ENCODE measurements at regions not wholly inside any gene's neighbourhood (a gene's known extent, or its start where the extent isn't known, plus 50 kb on each side); places are given as distances from the start of the nearest gene placed in this dataset.

DNA sequence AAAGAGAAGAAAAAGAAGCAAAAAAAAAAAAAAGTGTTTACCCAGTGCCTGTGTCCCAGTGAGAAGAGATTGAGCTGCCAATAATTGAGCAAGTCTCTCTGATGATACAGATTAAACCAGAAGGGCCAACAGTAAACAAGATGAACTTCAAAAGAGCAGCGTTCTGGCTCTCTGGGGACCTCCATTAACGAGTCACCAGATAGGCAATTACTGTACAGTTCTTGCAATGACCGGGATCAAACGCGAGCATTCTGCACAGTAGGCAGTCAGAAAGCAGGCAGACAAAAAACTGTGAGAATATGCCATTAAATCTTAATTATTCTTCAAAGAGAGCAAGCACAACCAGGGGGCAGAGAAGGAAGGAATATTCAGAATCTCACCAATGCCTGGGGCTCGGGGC is 626.1 kb downstream of the TMEM114 start:
- Histone ChIP-seq H3K27ac (ENCODE audit: low read length in 2 of 2) (no peak overlapping the region), H4K20me1 (ENCODE audit: control insufficient read depth, insufficient read depth, low read length, poor library complexity, severe bottlenecking) (no peaks in the 10 kb centered on the region), H3K9ac (ENCODE audit: low read length) (no peak overlapping the region), H3K4me1 (ENCODE audit: control insufficient read depth in 2 of 2, insufficient read depth in 2 of 2, low read length in 2 of 2) (no peaks in the 10 kb centered on the region), H3K9me3 (ENCODE audit: control extremely low read depth in 1 of 3, control insufficient read depth in 2 of 3, insufficient read depth in 1 of 3, low read length in 2 of 3) (peaks cover 0 to 3% (median 0%) of the 10 kb centered on the region in 3 donors), H2AFZ (ENCODE audit: insufficient read depth, low read depth, low read length, poor library complexity, severe bottlenecking) (no peak overlapping the region), H3K79me2 (ENCODE audit: control insufficient read depth, insufficient read depth, low read length) (no peaks in the 10 kb centered on the region), H3K4me2 (replicated peaks; ENCODE audit: low read depth, low read length, poor library complexity, severe bottlenecking) (no peak overlapping the region), H3K36me3 (replicated peaks in 1 of 2; ENCODE audit: control extremely low read depth in 1 of 2, control insufficient read depth in 1 of 2, extremely low read depth in 1 of 2, insufficient read depth in 2 of 2, low read length in 1 of 2) (no peaks in the 10 kb centered on the region), H3K27me3 (replicated peaks in 1 of 4; ENCODE audit: control extremely low read depth in 1 of 4, control insufficient read depth in 3 of 4, insufficient read depth in 4 of 4, low read length in 3 of 4) (no peaks in the 10 kb centered on the region), H3K4me3 (ENCODE audit: control extremely low read depth in 1 of 5, extremely low read depth in 1 of 5, insufficient read depth in 1 of 5, low read depth in 2 of 5, low read length in 4 of 5) (no peak overlapping the region)
- intact Hi-C loops (cut with micrococcal nuclease): no loop called here
- Mint-ChIP-seq H3K4me3 (no peak overlapping the region), H3K27me3 (no peaks in the 10 kb centered on the region), H3K9me3 (ENCODE audit: insufficient read depth) (peaks cover 2% of the 10 kb centered on the region), H3K27ac (no peak overlapping the region), H3K4me1 (no peaks in the 10 kb centered on the region)
- DNase-seq (no peak), ATAC-seq (ENCODE audit: low read depth) (no peak)
- CTCF ChIA-PET: no interaction called here
- 55% methylated on average over 2 of the region's 6 CpGs for WGBS (ENCODE audit: insufficient coverage)
- no peak for TF ChIP-seq CTCF (IDR thresholded peaks at IDR 0.05)
- POLR2A ChIA-PET: no interaction called here

- no peaks in the 10 kb centered on the region for H3K4me1 ChIP-seq (ENCODE audit: control insufficient read depth in 2 of 2, insufficient read depth in 2 of 2, low read length in 2 of 2)
- no peak overlapping the region for H3K4me3 Mint-ChIP-seq
- no peaks in the 10 kb centered on the region for H3K36me3 ChIP-seq (replicated peaks in 1 of 2; ENCODE audit: control extremely low read depth in 1 of 2, control insufficient read depth in 1 of 2, extremely low read depth in 1 of 2, insufficient read depth in 2 of 2, low read length in 1 of 2)
- 83% methylated on average over 4 of the region's 9 CpGs for WGBS (ENCODE audit: insufficient coverage)
- no peaks in the 10 kb centered on the region for H3K9me3 ChIP-seq (ENCODE audit: control extremely low read depth in 1 of 3, control insufficient read depth in 2 of 3, insufficient read depth in 1 of 3, low read length in 2 of 3)
- H3K79me2 ChIP-seq (ENCODE audit: control insufficient read depth, insufficient read depth, low read length): no peaks in the 10 kb centered on the region
- TF ChIP-seq EZH2 (IDR thresholded peaks at IDR 0.05; ENCODE audit: borderline replicate concordance, insufficient read depth, low read depth, low read length, poor library complexity, severe bottlenecking) (no peak), CTCF (IDR thresholded peaks at IDR 0.05) (no peak)
- ChIA-PET POLR2A (no interaction called here), CTCF (no interaction called here)
- intact Hi-C loops (cut with micrococcal nuclease): no loop called here
- H4K20me1 ChIP-seq (ENCODE audit: control insufficient read depth, insufficient read depth, low read length, poor library complexity, severe bottlenecking): no peaks in the 10 kb centered on the region
- no peaks in the 10 kb centered on the region for H3K27me3 Mint-ChIP-seq
- H3K27ac ChIP-seq (ENCODE audit: low read length in 2 of 2): no peak overlapping the region
- H3K4me3 ChIP-seq (ENCODE audit: control extremely low read depth in 1 of 5, extremely low read depth in 1 of 5, insufficient read depth in 1 of 5, low read depth in 2 of 5, low read length in 4 of 5): no peak overlapping the region
- H3K4me2 ChIP-seq (replicated peaks; ENCODE audit: low read depth, low read length, poor library complexity, severe bottlenecking): no peak overlapping the region
- no peaks in the 10 kb centered on the region for H3K4me1 Mint-ChIP-seq
- H3K9me3 Mint-ChIP-seq (ENCODE audit: insufficient read depth): no peaks in the 10 kb centered on the region
- H2AFZ ChIP-seq (ENCODE audit: insufficient read depth, low read depth, low read length, poor library complexity, severe bottlenecking): no peak overlapping the region
- no peak overlapping the region for H3K27ac Mint-ChIP-seq
- H3K9ac ChIP-seq (ENCODE audit: low read length): no peak overlapping the region
- no peaks in the 10 kb centered on the region for H3K27me3 ChIP-seq (replicated peaks in 1 of 4; ENCODE audit: control extremely low read depth in 1 of 4, control insufficient read depth in 3 of 4, insufficient read depth in 4 of 4, low read length in 3 of 4)
- ATAC-seq (ENCODE audit: low read depth): no peak
- no peak for DNase-seq
Observed at GRCh38 chr16:7962091-7962879, 628.0 kb downstream of the TMEM114 start.
